Body of pancreas (tissue), 4 donors: ENCODE measurements at regions not wholly inside any gene's neighbourhood (a gene's known extent, or its start where the extent isn't known, plus 50 kb on each side); places are given as distances from the start of the nearest gene placed in this dataset.
"Not testable (repeated sequence)": the region's sequence is repeated elsewhere in the genome, so short reads cannot be mapped to it uniquely, and the experiment has no call there.

ENCODE experiments used
- ATAC-seq: fragments of 150-250 bp; one replicate; pipeline ENCODE4 v1.9.1; 2016
- DNase-seq, 4 donors: peaks; one replicate each; pipeline ENCODE4 v3.0.0-alpha.2; 2019
- H3K27ac ChIP-seq, 4 donors: fragments of 200-600 bp; sonication (generic); 1 replicate in 3 of 4; 2 replicates in 1 of 4; pipeline versions ENCODE4 v1.5.1 to v1.6.1; 2016 to 2019; ENCODE audit warnings: mild to moderate bottlenecking in 1 of 4, mixed read lengths in 1 of 4, moderate library complexity in 1 of 4
- H3K27me3 ChIP-seq, 2 donors: fragments of 200-600 bp; sonication (generic); one replicate each; pipeline ENCODE4 v1.6.0; 2016; ENCODE audit warnings: mild to moderate bottlenecking in 1 of 2
- H3K36me3 ChIP-seq, 2 donors: fragments of 200-600 bp; sonication (generic); replicated peaks in 1 of 2; 2 replicates each; pipeline ENCODE4 v1.5.1; 2016; ENCODE audit warnings: low read depth in 2 of 2; ENCODE audit not compliant: insufficient read depth in 1 of 2
- H3K4me1 ChIP-seq: fragments of 200-600 bp; sonication (generic); one replicate; pipeline ENCODE4 v1.6.0; 2016
- H3K4me3 ChIP-seq, 2 donors: fragments of 200-600 bp; sonication (generic); 1 replicate in 1 of 2; 2 replicates in 1 of 2; pipeline ENCODE4 v1.5.1; 2016 to 2019
- H3K9me3 ChIP-seq, 3 donors: fragments of 200-600 bp; sonication (generic); 1 replicate in 2 of 3; 2 replicates in 1 of 3; pipeline ENCODE4 v1.5.1; 2016
- CTCF ChIP-seq, 7 experiments: fragments of 450-650 bp in 4 of 7; fragments of 200-600 bp in 3 of 7; sonication (generic) in 3 of 7; IDR thresholded peaks; one replicate each; pipeline ENCODE4 v1.5.1; 2016 to 2019; ENCODE audit warnings: antibody characterized with exemption in 7 of 7
- POLR2A ChIP-seq, 3 donors: fragments of 450-650 bp; IDR thresholded peaks; one replicate each; pipeline ENCODE4 v1.6.1; 2016; ENCODE audit warnings: antibody characterized with exemption in 3 of 3, mild to moderate bottlenecking in 2 of 3
- WGBS, 2 donors: methylation state at CpG; one replicate each; pipeline ENCODE4 v1.1.5; 2017; 5-methylcytosine and 5-hydroxymethylcytosine counted together
- intact Hi-C: fragments of 100-400 bp; cut with DNase I; formaldehyde crosslinking; loops from one replicate; pipeline ENCODE4 v1.15.1; 2023

GRCh38 chr1:115534106-115534505 is 107.7 kb upstream of the VANGL1 start:
- no peak for ATAC-seq
- Histone ChIP-seq H3K27ac (no peak overlapping the region), H3K4me1 (no peaks in the 10 kb centered on the region), H3K27me3 (no peaks in the 10 kb centered on the region), H3K36me3 (no peaks in the 10 kb centered on the region), H3K4me3 (no peak overlapping the region), H3K9me3 (no peaks in the 10 kb centered on the region)
- no peak for TF ChIP-seq CTCF (IDR thresholded peaks at IDR 0.05)
- TF ChIP-seq POLR2A (IDR thresholded peaks at IDR 0.05) = no peak
- no peak for DNase-seq
- intact Hi-C loops = no loop called here
- 94 to 100% methylated on average over 1 of the region's 1 CpG for whole genome bisulfite sequencing, 2 donors

GRCh38 chr1:115531631-115532264 is 110.0 kb upstream of the VANGL1 start:
- DNase-seq (no peak), ATAC-seq (no peak)
- WGBS, 2 donors = 33 to 41% methylated on average over 6 of the region's 6 CpGs
- TF ChIP-seq CTCF (IDR thresholded peaks at IDR 0.05) (no peak), POLR2A (IDR thresholded peaks at IDR 0.05) (no peak)
- Histone ChIP-seq H3K4me1 (no peaks in the 10 kb centered on the region), H3K4me3 (no peak overlapping the region), H3K27me3 (no peaks in the 10 kb centered on the region), H3K9me3 (no peaks in the 10 kb centered on the region), H3K27ac (no peak overlapping the region), H3K36me3 (no peaks in the 10 kb centered on the region)
- intact Hi-C loops = no loop called here

GRCh38 chr1:115530407-115530806 is 111.4 kb upstream of the VANGL1 start:
- intact Hi-C loops = no loop called here
- WGBS, 2 donors = 79 to 100% methylated on average over 1 of the region's 1 CpG
- Histone ChIP-seq H3K36me3 (no peaks in the 10 kb centered on the region), H3K9me3 (no peaks in the 10 kb centered on the region), H3K4me1 (no peaks in the 10 kb centered on the region), H3K27me3 (no peaks in the 10 kb centered on the region), H3K27ac (no peak overlapping the region), H3K4me3 (no peak overlapping the region)
- no peak for ATAC-seq
- DNase-seq = no peak
- TF ChIP-seq POLR2A (IDR thresholded peaks at IDR 0.05) (no peak), CTCF (IDR thresholded peaks at IDR 0.05) (no peak)

- Histone ChIP-seq H3K36me3 (no peaks in the 10 kb centered on the region), H3K27ac (no peak overlapping the region), H3K27me3 (no peaks in the 10 kb centered on the region), H3K4me1 (no peaks in the 10 kb centered on the region), H3K9me3 (no peaks in the 10 kb centered on the region), H3K4me3 (no peak overlapping the region)
- intact Hi-C loops = no loop called here
- TF ChIP-seq CTCF (IDR thresholded peaks at IDR 0.05) = no peak
- TF ChIP-seq POLR2A (IDR thresholded peaks at IDR 0.05) = no peak
- ATAC-seq (no peak), DNase-seq (no peak)
- WGBS, 2 donors = 79 to 81% methylated on average over 2 of the region's 2 CpGs
Observed at GRCh38 chr1:115529216-115529897, 112.4 kb upstream of the VANGL1 start.

- DNase-seq, H3K9me3 ChIP-seq, intact Hi-C loops, H3K4me1 ChIP-seq, H3K4me3 ChIP-seq, H3K27me3 ChIP-seq, H3K36me3 ChIP-seq, ATAC-seq, H3K27ac ChIP-seq: not testable (repeated sequence)
- WGBS, 2 donors = 70 to 75% methylated on average over 3 of the region's 3 CpGs
Observed at GRCh38 chr1:115528336-115528735, 113.4 kb upstream of the VANGL1 start.
